GM12865 (cell line): ENCODE measurements at regions not wholly inside any gene's neighbourhood (a gene's known extent, or its start where the extent isn't known, plus 50 kb on each side); places are given as distances from the start of the nearest gene placed in this dataset.

Experiments
- DNase-seq: peaks from one replicate; pipeline ENCODE4 v3.0.0; 2010; ENCODE audit warnings: low read depth
- H3K4me3 ChIP-seq: 2 replicates; pipeline ENCODE4 v1.5.1; 2011; ENCODE audit warnings: mild to moderate bottlenecking, low read depth, low read length, control low read depth
- TF ChIP-seq, protein P1 (sequence below): IDR thresholded peaks from 2 replicates; pipeline ENCODE4 v1.5.1; 2011; ENCODE audit warnings: low read length, control low read depth, low read depth, inconsistent platforms; ENCODE audit not compliant: insufficient read depth; ENCODE audit errors: missing control alignments

DNA sequence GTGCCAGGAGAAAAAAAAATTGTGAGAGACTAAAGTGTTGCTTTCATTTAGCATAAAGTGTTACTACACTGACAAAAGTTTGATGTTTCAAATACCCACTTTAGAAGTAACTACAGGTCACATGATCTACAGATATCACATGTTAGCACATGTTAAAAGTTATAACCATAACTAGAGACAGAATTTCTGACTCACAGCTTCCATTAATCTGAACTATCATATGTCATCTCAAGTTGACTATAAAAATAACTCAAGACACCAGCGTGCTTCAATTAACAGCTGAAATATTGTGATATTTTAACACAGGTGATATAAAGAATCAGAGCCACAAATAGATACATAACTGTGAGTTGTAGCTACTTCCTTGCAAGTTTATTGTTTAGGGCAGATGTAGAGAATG is 591.5 kb upstream of the PITX2 start:
- no peak for DNase-seq
- TF ChIP-seq, protein P1, sequence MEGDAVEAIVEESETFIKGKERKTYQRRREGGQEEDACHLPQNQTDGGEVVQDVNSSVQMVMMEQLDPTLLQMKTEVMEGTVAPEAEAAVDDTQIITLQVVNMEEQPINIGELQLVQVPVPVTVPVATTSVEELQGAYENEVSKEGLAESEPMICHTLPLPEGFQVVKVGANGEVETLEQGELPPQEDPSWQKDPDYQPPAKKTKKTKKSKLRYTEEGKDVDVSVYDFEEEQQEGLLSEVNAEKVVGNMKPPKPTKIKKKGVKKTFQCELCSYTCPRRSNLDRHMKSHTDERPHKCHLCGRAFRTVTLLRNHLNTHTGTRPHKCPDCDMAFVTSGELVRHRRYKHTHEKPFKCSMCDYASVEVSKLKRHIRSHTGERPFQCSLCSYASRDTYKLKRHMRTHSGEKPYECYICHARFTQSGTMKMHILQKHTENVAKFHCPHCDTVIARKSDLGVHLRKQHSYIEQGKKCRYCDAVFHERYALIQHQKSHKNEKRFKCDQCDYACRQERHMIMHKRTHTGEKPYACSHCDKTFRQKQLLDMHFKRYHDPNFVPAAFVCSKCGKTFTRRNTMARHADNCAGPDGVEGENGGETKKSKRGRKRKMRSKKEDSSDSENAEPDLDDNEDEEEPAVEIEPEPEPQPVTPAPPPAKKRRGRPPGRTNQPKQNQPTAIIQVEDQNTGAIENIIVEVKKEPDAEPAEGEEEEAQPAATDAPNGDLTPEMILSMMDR, result no peak
- no peak overlapping the region for H3K4me3 ChIP-seq

DNA sequence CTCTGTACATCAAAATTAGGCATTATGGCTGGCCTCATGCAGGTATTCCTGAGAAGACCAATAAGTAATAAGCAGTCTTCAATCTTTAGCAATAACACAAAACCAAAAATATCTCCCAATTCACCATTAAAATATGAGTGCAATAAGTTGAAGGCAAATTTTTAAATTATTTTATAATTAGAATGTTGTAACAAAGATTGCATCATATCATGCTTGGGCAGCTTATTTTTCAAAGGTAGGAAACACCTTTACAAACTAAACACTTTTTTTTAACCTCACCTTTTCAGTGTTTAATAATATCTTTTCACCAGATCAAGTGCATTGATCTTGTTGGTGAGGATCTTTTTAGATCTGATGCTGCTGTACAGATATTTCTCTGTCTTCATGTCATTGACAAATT is 592.9 kb upstream of the PITX2 start:
- no peak for DNase-seq
- TF ChIP-seq, protein P1, result no peak
- no peak overlapping the region for H3K4me3 ChIP-seq

DNA sequence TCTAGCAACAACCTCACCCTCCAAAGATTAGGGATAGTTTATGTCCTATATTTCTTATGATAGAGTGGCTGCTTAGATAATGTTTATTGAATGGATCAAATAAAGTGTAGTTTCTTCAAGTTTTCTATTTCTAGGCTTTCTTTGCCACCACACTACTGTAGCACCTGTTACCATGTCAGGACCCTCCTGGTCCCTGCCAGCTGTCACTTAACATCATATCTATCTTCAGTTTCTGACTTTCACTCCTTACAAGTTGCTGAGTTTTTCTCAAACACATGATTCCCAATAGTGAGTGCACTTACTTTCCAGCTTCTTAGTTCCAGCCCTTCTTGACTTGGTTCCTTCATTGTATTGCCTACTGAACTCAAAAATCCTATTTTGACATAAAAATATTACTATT is 593.9 kb upstream of the PITX2 start:
- H3K4me3 ChIP-seq, result no peak overlapping the region
- no peak for DNase-seq
- TF ChIP-seq, protein P1, result no peak

DNA sequence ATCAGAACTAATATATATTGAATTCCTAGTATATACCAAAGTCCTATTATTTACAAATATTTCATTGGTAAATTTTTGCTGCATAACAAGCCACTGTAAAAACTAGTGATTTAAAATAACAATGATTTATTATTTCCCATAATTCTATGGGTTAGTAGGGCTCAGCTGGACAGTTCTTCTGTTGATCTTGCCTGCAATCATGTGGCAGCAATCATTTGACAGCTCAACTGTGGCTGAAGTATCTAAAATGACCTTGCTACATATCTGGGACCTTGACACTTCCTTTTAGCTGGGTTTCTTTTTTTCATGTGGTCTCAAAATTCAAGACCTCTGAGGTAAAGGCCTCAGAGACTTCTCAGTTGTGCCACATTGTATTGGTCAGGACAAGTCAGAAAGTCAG is 598.5 kb upstream of the PITX2 start:
- no peak overlapping the region for H3K4me3 ChIP-seq
- DNase-seq, result no peak
- TF ChIP-seq, protein P1, result no peak

DNA sequence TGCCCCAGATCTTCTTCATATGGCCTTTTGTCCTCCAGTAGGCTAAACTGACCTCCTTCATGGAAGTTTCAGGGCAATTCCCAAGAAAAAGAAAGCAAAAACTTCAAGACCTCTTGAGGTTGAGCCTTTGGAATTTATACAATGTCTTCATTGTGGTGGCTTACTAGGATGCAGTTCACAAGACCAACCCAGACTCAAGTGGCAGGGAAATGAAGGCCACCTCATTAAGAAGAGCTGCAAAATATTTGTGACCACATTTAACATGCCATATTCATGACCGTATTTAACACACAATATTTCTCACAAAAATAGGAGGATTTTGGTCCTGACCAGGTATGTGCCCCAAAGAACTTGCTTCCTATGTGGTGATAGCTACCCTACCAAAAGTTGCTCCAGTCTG is 605.5 kb upstream of the PITX2 start:
- no peak overlapping the region for H3K4me3 ChIP-seq
- DNase-seq, result no peak
- TF ChIP-seq, protein P1, result no peak

DNA sequence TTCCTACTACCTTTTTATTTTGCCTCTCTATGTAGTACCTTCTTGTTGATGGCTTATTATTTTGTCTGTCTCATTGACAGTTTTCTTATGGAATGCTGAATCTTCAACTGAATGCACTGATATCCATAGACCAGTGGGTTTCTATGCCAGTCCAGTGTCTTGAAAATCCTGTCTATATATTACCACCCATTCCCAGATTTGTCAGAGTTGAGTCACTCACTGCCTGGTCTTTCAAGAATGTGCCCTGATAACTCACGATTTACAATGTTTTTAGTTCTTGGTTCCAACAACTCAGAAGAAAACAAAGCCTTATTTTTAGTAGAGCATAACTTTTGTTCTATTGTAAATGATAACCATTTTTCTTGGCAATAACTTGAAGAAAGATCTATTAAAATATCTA is 606.0 kb upstream of the PITX2 start:
- no peak overlapping the region for H3K4me3 ChIP-seq
- DNase-seq, result no peak

DNA sequence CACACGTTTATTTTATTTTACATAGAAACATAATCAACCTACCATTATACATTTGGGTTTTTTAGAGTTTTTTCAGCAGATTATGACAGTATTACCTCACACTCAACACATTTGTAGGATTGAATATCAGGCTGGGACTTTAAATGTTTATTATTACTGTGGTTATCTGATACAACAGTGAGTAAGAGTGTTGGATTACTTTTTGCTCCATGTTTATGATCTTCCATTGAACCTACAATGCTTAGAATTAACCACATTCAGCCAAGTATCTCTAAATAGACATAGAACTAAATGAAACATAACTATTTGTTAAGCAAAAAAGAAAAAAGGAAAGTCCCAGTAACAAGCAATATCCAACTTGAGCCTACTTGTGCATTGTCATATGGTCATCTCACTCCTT is 607.4 kb upstream of the PITX2 start:
- no peak overlapping the region for H3K4me3 ChIP-seq
- DNase-seq, result no peak
- TF ChIP-seq, protein P1, result no peak

More for the DNA sequence above, 606.0 kb upstream of the PITX2 start:
- TF ChIP-seq, protein P1, result no peak
